Endodermal cell (in vitro differentiated cells): ENCODE measurements at regions not wholly inside any gene's neighbourhood (a gene's known extent, or its start where the extent isn't known, plus 50 kb on each side); places are given as distances from the start of the nearest gene placed in this dataset.

Experiments
- DNase-seq: peaks from one replicate; pipeline ENCODE4 v3.0.0-alpha.2; 2017
- H3K27ac ChIP-seq: 2 replicates; pipeline ENCODE4 v1.5.1; 2013; ENCODE audit warnings: mild to moderate bottlenecking, low read depth, low read length, moderate library complexity
- H3K27me3 ChIP-seq: 2 replicates; pipeline ENCODE4 v1.6.1; 2013; ENCODE audit warnings: mild to moderate bottlenecking, low read length, moderate library complexity; ENCODE audit not compliant: insufficient read depth, control insufficient read depth, poor library complexity, severe bottlenecking
- H3K36me3 ChIP-seq: 2 replicates; pipeline ENCODE4 v1.7.0; 2013; ENCODE audit warnings: mild to moderate bottlenecking, low read length, moderate library complexity; ENCODE audit not compliant: control insufficient read depth, insufficient read depth
- H3K4me1 ChIP-seq: one replicate; pipeline ENCODE4 v1.7.0; 2013; ENCODE audit warnings: low read length; ENCODE audit not compliant: control insufficient read depth, insufficient read depth
- H3K4me3 ChIP-seq: 2 replicates; pipeline ENCODE4 v1.5.1; 2013; ENCODE audit warnings: mild to moderate bottlenecking, low read length, moderate library complexity
- H3K9ac ChIP-seq: 2 replicates; pipeline ENCODE4 v1.6.1; 2013; ENCODE audit warnings: mild to moderate bottlenecking, low read length, moderate library complexity; ENCODE audit not compliant: poor library complexity, severe bottlenecking; ENCODE audit errors: extremely low read depth
- H3K9me3 ChIP-seq: 2 replicates; pipeline ENCODE4 v1.6.1; 2013; ENCODE audit warnings: mild to moderate bottlenecking, low read length, moderate library complexity; ENCODE audit not compliant: control insufficient read depth
- H3K27ac Mint-ChIP-seq: 2 replicates; pipeline ENCODE4 v1.8.0; 2020; ENCODE audit warnings: mixed read lengths
- H3K27me3 Mint-ChIP-seq: 2 replicates; pipeline ENCODE4 v1.8.0; 2021; ENCODE audit warnings: mild to moderate bottlenecking, mixed read lengths; ENCODE audit not compliant: insufficient read depth
- H3K36me3 Mint-ChIP-seq: 2 replicates; pipeline ENCODE4 v1.8.0; 2020; ENCODE audit warnings: low read depth, mixed read lengths
- H3K4me1 Mint-ChIP-seq: 2 replicates; pipeline ENCODE4 v1.8.0; 2020; ENCODE audit warnings: mixed read lengths
- H3K4me3 Mint-ChIP-seq: 2 replicates; pipeline ENCODE4 v1.8.0; 2020; ENCODE audit warnings: mild to moderate bottlenecking, moderate library complexity, mixed read lengths
- H3K9me3 Mint-ChIP-seq: 2 replicates; pipeline ENCODE4 v1.8.0; 2020; ENCODE audit warnings: mild to moderate bottlenecking, mixed read lengths
- CTCF ChIP-seq: fragments of 200-600 bp; sonication (generic); conservative IDR thresholded peaks from 2 replicates; pipeline ENCODE4 v1.5.0; 2021; ENCODE audit warnings: antibody characterized with exemption, mild to moderate bottlenecking
- WGBS, 2 experiments: methylation state at CpG; one replicate each; pipeline versions ENCODE4 v1.1.5 to v1.1.7; 2013; ENCODE audit warnings: missing lambda C conversion rate in 2 of 2, mixed read lengths in 1 of 2; ENCODE audit not compliant: insufficient coverage in 1 of 2, insufficient read length in 1 of 2; 5-methylcytosine and 5-hydroxymethylcytosine counted together

- WGBS, 2 experiments: 94 to 100% methylated on average over 5 to 9 of the region's 9 CpGs
- no peaks in the 10 kb centered on the region for H3K36me3 ChIP-seq
- H3K4me1 ChIP-seq: no peaks in the 10 kb centered on the region
- no peak overlapping the region for H3K27ac ChIP-seq
- H3K27me3 ChIP-seq: no peaks in the 10 kb centered on the region
- no peak overlapping the region for H3K9ac ChIP-seq
- DNase-seq: no peak
- Mint-ChIP-seq H3K4me3 (no peak overlapping the region), H3K9me3 (no peaks in the 10 kb centered on the region), H3K36me3 (no peaks in the 10 kb centered on the region), H3K27me3 (no peaks in the 10 kb centered on the region), H3K27ac (no peak overlapping the region), H3K4me1 (no peaks in the 10 kb centered on the region)
- no peaks in the 10 kb centered on the region for H3K9me3 ChIP-seq
- TF ChIP-seq CTCF: no peak
- H3K4me3 ChIP-seq: no peak overlapping the region
These were observed 152.3 kb downstream of the IPMK start for GRCh38 chr10:58115218-58116050.

GRCh38 chr10:58109731-58110130 lies 158.0 kb downstream of the IPMK start:
- Mint-ChIP-seq H3K4me3 (no peak overlapping the region), H3K4me1 (no peaks in the 10 kb centered on the region), H3K27ac (no peak overlapping the region), H3K36me3 (no peaks in the 10 kb centered on the region), H3K27me3 (no peaks in the 10 kb centered on the region), H3K9me3 (no peaks in the 10 kb centered on the region)
- Histone ChIP-seq H3K36me3 (no peaks in the 10 kb centered on the region), H3K9me3 (no peaks in the 10 kb centered on the region), H3K4me3 (no peak overlapping the region), H3K4me1 (peaks cover 3% of the 10 kb centered on the region), H3K9ac (no peak overlapping the region), H3K27ac (no peak overlapping the region), H3K27me3 (no peaks in the 10 kb centered on the region)
- no peak for TF ChIP-seq CTCF
- DNase-seq: no peak
- 80 to 84% methylated on average over 2 to 3 of the region's 3 CpGs for WGBS, 2 experiments

GRCh38 chr10:58107506-58107905 lies 160.2 kb downstream of the IPMK start:
- DNase-seq: no peak
- 89 to 93% methylated on average over 2 of the region's 2 CpGs for WGBS, 2 experiments
- H3K4me3 Mint-ChIP-seq: no peak overlapping the region
- no peak overlapping the region for H3K27ac ChIP-seq
- no peaks in the 10 kb centered on the region for H3K36me3 ChIP-seq
- H3K4me3 ChIP-seq: no peak overlapping the region
- H3K9me3 Mint-ChIP-seq: peaks cover 7% of the 10 kb centered on the region
- no peaks in the 10 kb centered on the region for H3K4me1 Mint-ChIP-seq
- TF ChIP-seq CTCF: no peak
- H3K27me3 Mint-ChIP-seq: no peaks in the 10 kb centered on the region
- H3K9me3 ChIP-seq: peaks cover 11% of the 10 kb centered on the region
- H3K27ac Mint-ChIP-seq: no peak overlapping the region
- H3K36me3 Mint-ChIP-seq: peaks cover under 1% of the 10 kb centered on the region
- peaks cover 6% of the 10 kb centered on the region for H3K4me1 ChIP-seq
- no peak overlapping the region for H3K9ac ChIP-seq
- no peaks in the 10 kb centered on the region for H3K27me3 ChIP-seq
